AG10803 (cell line): ENCODE measurements at regions not wholly inside any gene's neighbourhood (a gene's known extent, or its start where the extent isn't known, plus 50 kb on each side); places are given as distances from the start of the nearest gene placed in this dataset.

Experiments
- DNase-seq: peaks from one replicate; pipeline ENCODE4 v3.0.0; 2010; ENCODE audit warnings: low read depth
- H3K4me3 ChIP-seq: 2 replicates; pipeline ENCODE4 v1.5.1; 2011; ENCODE audit warnings: mild to moderate bottlenecking, low read length, control low read depth
- CTCF ChIP-seq: conservative IDR thresholded peaks from 2 replicates; pipeline ENCODE4 v1.5.1; 2011; ENCODE audit warnings: mild to moderate bottlenecking, low read length, control low read depth, inconsistent platforms

GRCh38 chr17:69706127-69706526 is 291.6 kb downstream of the MAP2K6 start:
- TF ChIP-seq CTCF, result no peak
- no peak for DNase-seq
- H3K4me3 ChIP-seq, result no peak overlapping the region

DNA sequence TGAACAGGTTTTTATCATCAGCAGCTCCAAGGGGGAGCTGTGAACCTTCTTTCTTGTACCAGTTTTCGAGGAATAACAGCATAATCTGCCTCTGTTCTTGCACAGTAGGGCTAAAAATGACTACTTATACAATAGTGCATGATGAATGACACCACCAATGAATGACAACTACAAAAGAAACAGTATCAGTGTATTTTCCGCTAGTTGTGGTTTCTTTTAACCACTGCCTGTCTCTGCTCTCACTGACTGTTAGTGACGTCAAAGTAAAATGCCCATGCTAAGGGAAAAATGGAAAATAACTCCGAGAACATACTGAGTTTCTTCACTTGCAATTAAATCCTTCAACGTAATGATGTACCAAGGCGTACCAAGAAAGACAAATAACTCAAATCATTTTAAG is 294.9 kb downstream of the MAP2K6 start:
- DNase-seq, result no peak
- TF ChIP-seq CTCF, result no peak
- H3K4me3 ChIP-seq, result no peak overlapping the region

DNA sequence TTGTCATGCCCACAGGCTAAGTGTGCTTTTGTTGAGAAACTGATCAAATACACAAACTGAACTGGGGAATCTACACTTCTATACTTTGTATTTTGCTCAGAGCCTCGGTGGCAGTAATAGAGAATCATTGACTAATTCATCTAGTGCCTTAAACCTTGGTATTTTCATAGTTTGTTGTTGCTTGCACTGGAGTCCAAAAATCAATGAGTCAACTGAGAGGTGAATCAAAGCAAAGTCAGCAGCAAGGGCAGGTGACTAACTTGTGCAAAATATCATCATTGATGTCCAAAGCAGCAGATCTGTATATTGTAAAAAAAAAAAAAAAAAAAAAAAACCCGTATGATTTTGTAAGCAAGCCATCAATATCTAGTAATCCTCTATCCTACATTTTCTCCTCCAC is 296.4 kb downstream of the MAP2K6 start:
- no peak for DNase-seq
- TF ChIP-seq CTCF, result no peak
- H3K4me3 ChIP-seq, result no peak overlapping the region

GRCh38 chr17:69711541-69711940 is 297.0 kb downstream of the MAP2K6 start:
- peak; percentile 62 for DNase-seq
- TF ChIP-seq CTCF, result no peak
- H3K4me3 ChIP-seq, result no peak overlapping the region

GRCh38 chr17:69712801-69713311 is 298.4 kb downstream of the MAP2K6 start:
- no peak overlapping the region for H3K4me3 ChIP-seq
- TF ChIP-seq CTCF, result no peak
- DNase-seq, result no peak

DNA sequence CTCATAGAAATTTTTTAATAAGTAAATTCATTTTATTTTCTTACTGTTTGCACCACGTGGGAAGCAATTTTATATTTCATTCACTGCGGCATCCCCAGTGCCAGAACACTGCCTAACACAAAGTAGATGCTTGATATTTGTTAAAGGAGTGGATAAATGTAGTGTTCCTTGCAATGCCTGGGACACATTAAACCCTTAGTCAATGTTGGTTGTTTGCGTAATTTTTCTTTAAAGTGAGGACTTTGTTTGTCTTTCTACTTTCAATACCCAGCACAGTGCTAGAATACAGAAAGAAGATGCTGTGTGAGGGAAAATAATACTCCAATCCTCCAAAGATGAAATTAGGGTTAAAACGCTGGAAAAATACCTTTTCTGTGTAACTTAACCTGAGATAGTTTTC is 299.3 kb downstream of the MAP2K6 start:
- no peak for TF ChIP-seq CTCF
- no peak for DNase-seq
- no peak overlapping the region for H3K4me3 ChIP-seq

- no peak for DNase-seq
- no peak for TF ChIP-seq CTCF
- H3K4me3 ChIP-seq, result no peak overlapping the region
Measured at GRCh38 chr17:69714669-69715068, 300.2 kb downstream of the MAP2K6 start.
